ENCODE measurements at regions not wholly inside any gene's neighbourhood (a gene's known extent, or its start where the extent isn't known, plus 50 kb on each side); places are given as distances from the start of the nearest gene placed in this dataset.

DNA sequence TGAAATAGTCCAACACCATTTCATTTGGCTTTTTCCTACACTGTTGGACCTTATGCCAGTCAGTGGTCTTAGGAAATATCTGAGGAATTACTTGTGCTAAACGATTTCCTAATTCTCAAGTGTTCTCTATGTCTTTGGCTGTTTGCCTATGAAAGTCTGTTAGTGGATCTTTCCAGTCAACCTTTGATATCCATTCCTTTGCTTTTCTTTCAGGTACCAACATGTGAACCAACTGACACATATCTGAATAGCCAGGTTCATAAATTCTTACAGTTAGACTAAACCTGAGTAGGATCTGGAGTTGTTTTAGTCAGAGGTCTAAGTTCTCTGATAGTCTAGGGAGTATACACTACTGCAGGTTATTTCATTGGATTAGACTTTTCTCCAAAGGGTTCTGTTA lies 343.5 kb upstream of the LRRC3B start:
- TF ChIP-seq, protein P1, sequence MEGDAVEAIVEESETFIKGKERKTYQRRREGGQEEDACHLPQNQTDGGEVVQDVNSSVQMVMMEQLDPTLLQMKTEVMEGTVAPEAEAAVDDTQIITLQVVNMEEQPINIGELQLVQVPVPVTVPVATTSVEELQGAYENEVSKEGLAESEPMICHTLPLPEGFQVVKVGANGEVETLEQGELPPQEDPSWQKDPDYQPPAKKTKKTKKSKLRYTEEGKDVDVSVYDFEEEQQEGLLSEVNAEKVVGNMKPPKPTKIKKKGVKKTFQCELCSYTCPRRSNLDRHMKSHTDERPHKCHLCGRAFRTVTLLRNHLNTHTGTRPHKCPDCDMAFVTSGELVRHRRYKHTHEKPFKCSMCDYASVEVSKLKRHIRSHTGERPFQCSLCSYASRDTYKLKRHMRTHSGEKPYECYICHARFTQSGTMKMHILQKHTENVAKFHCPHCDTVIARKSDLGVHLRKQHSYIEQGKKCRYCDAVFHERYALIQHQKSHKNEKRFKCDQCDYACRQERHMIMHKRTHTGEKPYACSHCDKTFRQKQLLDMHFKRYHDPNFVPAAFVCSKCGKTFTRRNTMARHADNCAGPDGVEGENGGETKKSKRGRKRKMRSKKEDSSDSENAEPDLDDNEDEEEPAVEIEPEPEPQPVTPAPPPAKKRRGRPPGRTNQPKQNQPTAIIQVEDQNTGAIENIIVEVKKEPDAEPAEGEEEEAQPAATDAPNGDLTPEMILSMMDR (IDR thresholded peaks at IDR 0.05) = no peak
- no peak for TF ChIP-seq ZFX (IDR thresholded peaks at IDR 0.05; ENCODE audit: borderline replicate concordance)
